Ramos (cell line): ENCODE measurements at regions not wholly inside any gene's neighbourhood (a gene's known extent, or its start where the extent isn't known, plus 50 kb on each side); places are given as distances from the start of the nearest gene placed in this dataset.

Source experiments
- in situ Hi-C: fragments of 300-500 bp; cut with MboI; formaldehyde crosslinking; loops from one replicate; pipeline ENCODE4 v1.14.3; 2022; ENCODE audit warnings: low sequenced_read_pairs; ENCODE audit not compliant: unreplicated experiment

- in situ Hi-C loops = no loop called here
Observed at GRCh38 chr6:113487489-113488058, 369.6 kb upstream of the MARCKS start.

GRCh38 chr6:113488061-113488460 is 369.1 kb upstream of the MARCKS start:
- in situ Hi-C loops = no loop called here

GRCh38 chr6:113488812-113489685 is 368.1 kb upstream of the MARCKS start:
- in situ Hi-C loops = no loop called here

- in situ Hi-C loops = no loop called here
Observed at GRCh38 chr6:113489952-113490746, 367.0 kb upstream of the MARCKS start.

GRCh38 chr6:113491376-113491775 is 365.8 kb upstream of the MARCKS start:
- in situ Hi-C loops = no loop called here

GRCh38 chr6:113493991-113494390 is 363.2 kb upstream of the MARCKS start:
- in situ Hi-C loops = no loop called here

GRCh38 chr6:113495521-113495920 is 361.6 kb upstream of the MARCKS start:
- in situ Hi-C loops = no loop called here

GRCh38 chr6:113496166-113496565 is 361.0 kb upstream of the MARCKS start:
- in situ Hi-C loops = no loop called here

- in situ Hi-C loops = no loop called here
Observed at GRCh38 chr6:113500221-113500620, 356.9 kb upstream of the MARCKS start.

- in situ Hi-C loops = no loop called here
Observed at GRCh38 chr6:113505084-113505699, 352.0 kb upstream of the MARCKS start.

- in situ Hi-C loops = no loop called here
Observed at GRCh38 chr6:113508249-113508648, 348.9 kb upstream of the MARCKS start.

GRCh38 chr6:113511100-113511499 is 346.0 kb upstream of the MARCKS start:
- in situ Hi-C loops = no loop called here

- in situ Hi-C loops = no loop called here
Observed at GRCh38 chr6:113512576-113512975, 344.6 kb upstream of the MARCKS start.

- in situ Hi-C loops = no loop called here
Observed at GRCh38 chr6:113513086-113513485, 344.1 kb upstream of the MARCKS start.

GRCh38 chr6:113522376-113522775 is 334.8 kb upstream of the MARCKS start:
- in situ Hi-C loops = no loop called here

- in situ Hi-C loops = no loop called here
Observed at GRCh38 chr6:113524826-113525225, 332.3 kb upstream of the MARCKS start.

GRCh38 chr6:113526553-113526952 is 330.6 kb upstream of the MARCKS start:
- in situ Hi-C loops = no loop called here

- in situ Hi-C loops = no loop called here
Observed at GRCh38 chr6:113526995-113527394, 330.1 kb upstream of the MARCKS start.

- in situ Hi-C loops = no loop called here
Observed at GRCh38 chr6:113528111-113528510, 329.0 kb upstream of the MARCKS start.

- in situ Hi-C loops = no loop called here
Observed at GRCh38 chr6:113529196-113529595, 327.9 kb upstream of the MARCKS start.

- in situ Hi-C loops = no loop called here
Observed at GRCh38 chr6:113529879-113530278, 327.3 kb upstream of the MARCKS start.
